ENCODE measurements at regions not wholly inside any gene's neighbourhood (a gene's known extent, or its start where the extent isn't known, plus 50 kb on each side); places are given as distances from the start of the nearest gene placed in this dataset.

- no peak for ATAC-seq
- TF ChIP-seq SNAI2 (CRISPR knock-in tag; IDR thresholded peaks at IDR 0.05) (no peak), CSDC2 (CRISPR knock-in tag; IDR thresholded peaks at IDR 0.05) (no peak), BACH2 (CRISPR knock-in tag; IDR thresholded peaks at IDR 0.05; ENCODE audit: borderline replicate concordance) (no peak), ESRRG (CRISPR knock-in tag; IDR thresholded peaks at IDR 0.05) (no peak), PATZ1 (CRISPR knock-in tag; IDR thresholded peaks at IDR 0.05; ENCODE audit: borderline replicate concordance) (no peak), ISL1 (CRISPR knock-in tag; IDR thresholded peaks at IDR 0.05) (no peak), ZNF70 (CRISPR knock-in tag; IDR thresholded peaks at IDR 0.05) (no peak), CREB5 (CRISPR knock-in tag; IDR thresholded peaks at IDR 0.05; ENCODE audit: low read depth) (no peak), ZFP30 (CRISPR knock-in tag; IDR thresholded peaks at IDR 0.05) (no peak), POU6F1 (CRISPR knock-in tag; IDR thresholded peaks at IDR 0.05; ENCODE audit: borderline replicate concordance, low read depth) (no peak), PPARA (CRISPR knock-in tag; IDR thresholded peaks at IDR 0.05; ENCODE audit: borderline replicate concordance) (no peak), ZNF8 (CRISPR knock-in tag; IDR thresholded peaks at IDR 0.05) (no peak), GLIS3 (CRISPR knock-in tag; IDR thresholded peaks at IDR 0.05) (no peak)
Measured at GRCh38 chr6:15008269-15008668, 237.6 kb upstream of the JARID2 start.

GRCh38 chr6:15014958-15015357, 230.9 kb upstream of the JARID2 start:
- ATAC-seq: no peak
- no peak for TF ChIP-seq GLIS3 (CRISPR knock-in tag; IDR thresholded peaks at IDR 0.05)
- no peak for TF ChIP-seq ZFP3 (CRISPR knock-in tag; IDR thresholded peaks at IDR 0.05)
- no peak for TF ChIP-seq PPARA (CRISPR knock-in tag; IDR thresholded peaks at IDR 0.05; ENCODE audit: borderline replicate concordance)
- TF ChIP-seq POU6F1 (CRISPR knock-in tag; IDR thresholded peaks at IDR 0.05; ENCODE audit: borderline replicate concordance, low read depth): no peak
- TF ChIP-seq CREB5 (CRISPR knock-in tag; IDR thresholded peaks at IDR 0.05; ENCODE audit: low read depth): no peak
- TF ChIP-seq RARB (CRISPR knock-in tag; IDR thresholded peaks at IDR 0.05): no peak
- no peak for TF ChIP-seq ZNF565 (CRISPR knock-in tag; conservative IDR thresholded peaks at IDR 0.05; ENCODE audit: low read depth)
- TF ChIP-seq SNAI2 (CRISPR knock-in tag; IDR thresholded peaks at IDR 0.05): no peak
- no peak for TF ChIP-seq TCF4 (CRISPR knock-in tag; IDR thresholded peaks at IDR 0.05; ENCODE audit: borderline replicate concordance)
- no peak for TF ChIP-seq ZC3H10 (CRISPR knock-in tag; IDR thresholded peaks at IDR 0.05)
- no peak for TF ChIP-seq ZFP30 (CRISPR knock-in tag; IDR thresholded peaks at IDR 0.05)
- no peak for TF ChIP-seq TOX (CRISPR knock-in tag; IDR thresholded peaks at IDR 0.05; ENCODE audit: borderline replicate concordance)
- no peak for TF ChIP-seq ZNF8 (CRISPR knock-in tag; IDR thresholded peaks at IDR 0.05)
- no peak for TF ChIP-seq ISL1 (CRISPR knock-in tag; IDR thresholded peaks at IDR 0.05)
- no peak for TF ChIP-seq TSHZ2 (CRISPR knock-in tag; IDR thresholded peaks at IDR 0.05)
- TF ChIP-seq BACH2 (CRISPR knock-in tag; IDR thresholded peaks at IDR 0.05; ENCODE audit: borderline replicate concordance): no peak
- TF ChIP-seq ZNF70 (CRISPR knock-in tag; IDR thresholded peaks at IDR 0.05): no peak
- TF ChIP-seq OSR1 (CRISPR knock-in tag; IDR thresholded peaks at IDR 0.05): no peak
